ENCODE measurements at regions not wholly inside any gene's neighbourhood (a gene's known extent, or its start where the extent isn't known, plus 50 kb on each side); places are given as distances from the start of the nearest gene placed in this dataset.

- POLR2A ChIA-PET, result no interaction called here
Measured at GRCh38 chr2:207304761-207305160, 139.0 kb upstream of the KLF7 start.

GRCh38 chr2:207308519-207309224, 142.9 kb upstream of the KLF7 start:
- ChIA-PET CTCF (no interaction called here), POLR2A (no interaction called here)
- no CpG with 5 or more reads among the region's 3 CpGs for WGBS (ENCODE audit: insufficient coverage)
- no peak for DNase-seq
- H3K27ac ChIP-seq (ENCODE audit: insufficient read depth in 1 of 2, low read depth in 1 of 2, low read length in 2 of 2, poor library complexity in 1 of 2, severe bottlenecking in 2 of 2), result no peak overlapping the region
- H3K36me3 ChIP-seq (ENCODE audit: control insufficient read depth in 4 of 4, insufficient read depth in 4 of 4, low read length in 3 of 4), result no peaks in the 10 kb centered on the region
- H3K9me3 ChIP-seq (ENCODE audit: control extremely low read depth in 1 of 5, control insufficient read depth in 4 of 5, insufficient read depth in 2 of 5, low read depth in 1 of 5, low read length in 4 of 5), result no peaks in the 10 kb centered on the region
- H3K4me1 ChIP-seq (ENCODE audit: control extremely low read depth in 1 of 4, control insufficient read depth in 4 of 4, insufficient read depth in 4 of 4, low read length in 3 of 4), result peaks cover 0 to 7% (median 2%) of the 10 kb centered on the region in 4 experiments
- no peaks in the 10 kb centered on the region for H3K27me3 ChIP-seq (replicated peaks in 2 of 5; ENCODE audit: control insufficient read depth in 4 of 5, insufficient read depth in 5 of 5, low read length in 4 of 5)
- no peak overlapping the region for H3K4me3 ChIP-seq (ENCODE audit: control insufficient read depth in 1 of 7, extremely low read depth in 1 of 7, insufficient read depth in 4 of 7, low read depth in 2 of 7, low read length in 6 of 7)

More at GRCh38 chr2:207304761-207305160, 139.0 kb upstream of the KLF7 start:
- Histone ChIP-seq H3K36me3 (ENCODE audit: control insufficient read depth in 4 of 4, insufficient read depth in 4 of 4, low read length in 3 of 4) (no peaks in the 10 kb centered on the region), H3K27me3 (replicated peaks in 2 of 5; ENCODE audit: control insufficient read depth in 4 of 5, insufficient read depth in 5 of 5, low read length in 4 of 5) (no peaks in the 10 kb centered on the region), H3K9me3 (ENCODE audit: control extremely low read depth in 1 of 5, control insufficient read depth in 4 of 5, insufficient read depth in 2 of 5, low read depth in 1 of 5, low read length in 4 of 5) (peaks cover 0 to 2% (median 0%) of the 10 kb centered on the region in 5 experiments), H3K4me1 (ENCODE audit: control extremely low read depth in 1 of 4, control insufficient read depth in 4 of 4, insufficient read depth in 4 of 4, low read length in 3 of 4) (peaks cover 0 to 4% (median 2%) of the 10 kb centered on the region in 4 experiments), H3K4me3 (ENCODE audit: control insufficient read depth in 1 of 7, extremely low read depth in 1 of 7, insufficient read depth in 4 of 7, low read depth in 2 of 7, low read length in 6 of 7) (no peak overlapping the region), H3K27ac (ENCODE audit: insufficient read depth in 1 of 2, low read depth in 1 of 2, low read length in 2 of 2, poor library complexity in 1 of 2, severe bottlenecking in 2 of 2) (no peak overlapping the region)
- WGBS (ENCODE audit: insufficient coverage), result no CpG with 5 or more reads among the region's 5 CpGs
- CTCF ChIA-PET, result interaction anchor here (1.2 kb wide), 1 partner anchor 21 kb away, joined by 4 read pairs; no protein-coding TSS in a partner anchor
- DNase-seq, result no peak

- Histone ChIP-seq H3K9me3 (ENCODE audit: control extremely low read depth in 1 of 5, control insufficient read depth in 4 of 5, insufficient read depth in 2 of 5, low read depth in 1 of 5, low read length in 4 of 5) (no peaks in the 10 kb centered on the region), H3K4me3 (ENCODE audit: control insufficient read depth in 1 of 7, extremely low read depth in 1 of 7, insufficient read depth in 4 of 7, low read depth in 2 of 7, low read length in 6 of 7) (no peak overlapping the region), H3K36me3 (ENCODE audit: control insufficient read depth in 4 of 4, insufficient read depth in 4 of 4, low read length in 3 of 4) (no peaks in the 10 kb centered on the region), H3K4me1 (ENCODE audit: control extremely low read depth in 1 of 4, control insufficient read depth in 4 of 4, insufficient read depth in 4 of 4, low read length in 3 of 4) (peaks cover 0 to 7% (median 2%) of the 10 kb centered on the region in 4 experiments), H3K27me3 (replicated peaks in 2 of 5; ENCODE audit: control insufficient read depth in 4 of 5, insufficient read depth in 5 of 5, low read length in 4 of 5) (no peaks in the 10 kb centered on the region), H3K27ac (ENCODE audit: insufficient read depth in 1 of 2, low read depth in 1 of 2, low read length in 2 of 2, poor library complexity in 1 of 2, severe bottlenecking in 2 of 2) (no peak overlapping the region)
- ChIA-PET CTCF (no interaction called here), POLR2A (no interaction called here)
- DNase-seq, result peak; percentile 5 to 47 (median 38)
- 66% methylated on average over 4 of the region's 4 CpGs for WGBS (ENCODE audit: insufficient coverage)
Measured at GRCh38 chr2:207311316-207312005, 145.7 kb upstream of the KLF7 start.

DNA sequence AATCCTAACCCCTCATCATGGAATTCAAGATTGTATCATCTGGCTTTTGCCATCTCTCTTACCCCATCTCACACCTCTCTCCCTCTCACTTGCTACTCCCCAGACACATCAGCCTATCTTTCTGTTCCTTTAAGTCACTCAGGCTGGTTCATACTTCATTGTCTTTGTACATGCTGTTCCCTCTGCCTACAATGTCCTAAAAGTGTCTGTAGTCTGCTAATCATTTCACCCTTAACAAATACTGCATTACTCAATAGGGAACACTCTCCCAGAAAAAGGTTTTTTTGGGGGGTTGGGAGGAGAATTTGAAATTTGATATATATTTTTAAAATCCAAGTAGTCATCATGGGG, 146.2 kb upstream of the KLF7 start:
- H3K4me3 ChIP-seq (ENCODE audit: control insufficient read depth in 1 of 7, extremely low read depth in 1 of 7, insufficient read depth in 4 of 7, low read depth in 2 of 7, low read length in 6 of 7), result no peak overlapping the region
- DNase-seq, result no peak
- H3K9me3 ChIP-seq (ENCODE audit: control extremely low read depth in 1 of 5, control insufficient read depth in 4 of 5, insufficient read depth in 2 of 5, low read depth in 1 of 5, low read length in 4 of 5), result no peaks in the 10 kb centered on the region
- H3K4me1 ChIP-seq (ENCODE audit: control extremely low read depth in 1 of 4, control insufficient read depth in 4 of 4, insufficient read depth in 4 of 4, low read length in 3 of 4), result peaks cover 0 to 7% (median 2%) of the 10 kb centered on the region in 4 experiments
- H3K27ac ChIP-seq (ENCODE audit: insufficient read depth in 1 of 2, low read depth in 1 of 2, low read length in 2 of 2, poor library complexity in 1 of 2, severe bottlenecking in 2 of 2), result no peak overlapping the region
- ChIA-PET CTCF (no interaction called here), POLR2A (no interaction called here)
- H3K36me3 ChIP-seq (ENCODE audit: control insufficient read depth in 4 of 4, insufficient read depth in 4 of 4, low read length in 3 of 4), result no peaks in the 10 kb centered on the region
- no peaks in the 10 kb centered on the region for H3K27me3 ChIP-seq (replicated peaks in 2 of 5; ENCODE audit: control insufficient read depth in 4 of 5, insufficient read depth in 5 of 5, low read length in 4 of 5)

- WGBS (ENCODE audit: insufficient coverage), result 100% methylated on average over 1 of the region's 2 CpGs
- ChIA-PET CTCF (interaction anchor here (0.8 to 1.7 kb wide), 2 partner anchors 14 to 158 kb away, joined by 3 read pairs; no protein-coding TSS in a partner anchor), POLR2A (no interaction called here)
- no peaks in the 10 kb centered on the region for H3K36me3 ChIP-seq (ENCODE audit: control insufficient read depth in 4 of 4, insufficient read depth in 4 of 4, low read length in 3 of 4)
- H3K27ac ChIP-seq (ENCODE audit: insufficient read depth in 1 of 2, low read depth in 1 of 2, low read length in 2 of 2, poor library complexity in 1 of 2, severe bottlenecking in 2 of 2), result no peak overlapping the region
- no peak for DNase-seq
- no peak overlapping the region for H3K4me3 ChIP-seq (ENCODE audit: control insufficient read depth in 1 of 7, extremely low read depth in 1 of 7, insufficient read depth in 4 of 7, low read depth in 2 of 7, low read length in 6 of 7)
- peaks cover 0 to 5% (median 0%) of the 10 kb centered on the region in 4 experiments for H3K4me1 ChIP-seq (ENCODE audit: control extremely low read depth in 1 of 4, control insufficient read depth in 4 of 4, insufficient read depth in 4 of 4, low read length in 3 of 4)
- no peaks in the 10 kb centered on the region for H3K9me3 ChIP-seq (ENCODE audit: control extremely low read depth in 1 of 5, control insufficient read depth in 4 of 5, insufficient read depth in 2 of 5, low read depth in 1 of 5, low read length in 4 of 5)
- H3K27me3 ChIP-seq (replicated peaks in 2 of 5; ENCODE audit: control insufficient read depth in 4 of 5, insufficient read depth in 5 of 5, low read length in 4 of 5), result no peaks in the 10 kb centered on the region
Measured at GRCh38 chr2:207313947-207314346, 148.2 kb upstream of the KLF7 start.

GRCh38 chr2:207315131-207315530, 149.4 kb upstream of the KLF7 start:
- no peaks in the 10 kb centered on the region for H3K27me3 ChIP-seq (replicated peaks in 2 of 5; ENCODE audit: control insufficient read depth in 4 of 5, insufficient read depth in 5 of 5, low read length in 4 of 5)
- peaks cover 0 to 8% (median 0%) of the 10 kb centered on the region in 4 experiments for H3K4me1 ChIP-seq (ENCODE audit: control extremely low read depth in 1 of 4, control insufficient read depth in 4 of 4, insufficient read depth in 4 of 4, low read length in 3 of 4)
- no peak overlapping the region for H3K4me3 ChIP-seq (ENCODE audit: control insufficient read depth in 1 of 7, extremely low read depth in 1 of 7, insufficient read depth in 4 of 7, low read depth in 2 of 7, low read length in 6 of 7)
- ChIA-PET POLR2A (interaction anchor here (0.8 kb wide), 1 partner anchor 148 kb away, joined by 3 read pairs; no protein-coding TSS in a partner anchor), CTCF (no interaction called here)
- no peak overlapping the region for H3K27ac ChIP-seq (ENCODE audit: insufficient read depth in 1 of 2, low read depth in 1 of 2, low read length in 2 of 2, poor library complexity in 1 of 2, severe bottlenecking in 2 of 2)
- DNase-seq, result no peak
- H3K9me3 ChIP-seq (ENCODE audit: control extremely low read depth in 1 of 5, control insufficient read depth in 4 of 5, insufficient read depth in 2 of 5, low read depth in 1 of 5, low read length in 4 of 5), result no peaks in the 10 kb centered on the region
- H3K36me3 ChIP-seq (ENCODE audit: control insufficient read depth in 4 of 4, insufficient read depth in 4 of 4, low read length in 3 of 4), result no peaks in the 10 kb centered on the region
- 100% methylated on average over 2 of the region's 2 CpGs for WGBS (ENCODE audit: insufficient coverage)

- Histone ChIP-seq H3K4me1 (ENCODE audit: control extremely low read depth in 1 of 4, control insufficient read depth in 4 of 4, insufficient read depth in 4 of 4, low read length in 3 of 4) (peaks cover 0 to 4% (median under 1%) of the 10 kb centered on the region in 4 experiments), H3K27ac (ENCODE audit: insufficient read depth in 1 of 2, low read depth in 1 of 2, low read length in 2 of 2, poor library complexity in 1 of 2, severe bottlenecking in 2 of 2) (no peak overlapping the region), H3K9me3 (ENCODE audit: control extremely low read depth in 1 of 5, control insufficient read depth in 4 of 5, insufficient read depth in 2 of 5, low read depth in 1 of 5, low read length in 4 of 5) (no peaks in the 10 kb centered on the region), H3K36me3 (ENCODE audit: control insufficient read depth in 4 of 4, insufficient read depth in 4 of 4, low read length in 3 of 4) (no peaks in the 10 kb centered on the region), H3K4me3 (ENCODE audit: control insufficient read depth in 1 of 7, extremely low read depth in 1 of 7, insufficient read depth in 4 of 7, low read depth in 2 of 7, low read length in 6 of 7) (no peak overlapping the region), H3K27me3 (replicated peaks in 2 of 5; ENCODE audit: control insufficient read depth in 4 of 5, insufficient read depth in 5 of 5, low read length in 4 of 5) (no peaks in the 10 kb centered on the region)
- no peak for DNase-seq
- ChIA-PET POLR2A (no interaction called here), CTCF (no interaction called here)
- 100% methylated on average over 1 of the region's 2 CpGs for WGBS (ENCODE audit: insufficient coverage)
Measured at GRCh38 chr2:207316484-207316883, 150.7 kb upstream of the KLF7 start.

Measured in common myeloid progenitor, CD34-positive (primary cell).